22Rv1 (cell line): ENCODE measurements at regions not wholly inside any gene's neighbourhood (a gene's known extent, or its start where the extent isn't known, plus 50 kb on each side); places are given as distances from the start of the nearest gene placed in this dataset.

Experiments
- H3K27ac ChIP-seq: fragments of 450-650 bp; 2 replicates; pipeline ENCODE4 v1.5.1; 2017
- CTCF ChIP-seq: fragments of 450-650 bp; IDR thresholded peaks from 2 replicates; pipeline ENCODE4 v1.5.1; 2017; ENCODE audit warnings: mild to moderate bottlenecking
- ZFX ChIP-seq: fragments of 450-650 bp; IDR thresholded peaks from 2 replicates; pipeline ENCODE4 v1.6.1; 2017; ENCODE audit warnings: antibody characterized with exemption, borderline replicate concordance

- no peak for TF ChIP-seq ZFX
- no peak for TF ChIP-seq CTCF
- no peak overlapping the region for H3K27ac ChIP-seq
Observed at GRCh38 chr9:120230227-120230626, 349.7 kb downstream of the CDK5RAP2 start.

GRCh38 chr9:120221844-120222243 is 358.1 kb downstream of the CDK5RAP2 start:
- TF ChIP-seq CTCF (no peak), ZFX (no peak)

GRCh38 chr9:120214332-120214731 is 365.6 kb downstream of the CDK5RAP2 start:
- H3K27ac ChIP-seq, result no peak overlapping the region
- TF ChIP-seq ZFX (no peak), CTCF (no peak)

More at GRCh38 chr9:120221844-120222243, 358.1 kb downstream of the CDK5RAP2 start:
- H3K27ac ChIP-seq, result no peak overlapping the region

GRCh38 chr9:120212853-120213200 is 367.1 kb downstream of the CDK5RAP2 start:
- TF ChIP-seq CTCF, result no peak
- no peak for TF ChIP-seq ZFX
- H3K27ac ChIP-seq, result no peak overlapping the region

GRCh38 chr9:120212153-120212852 is 367.7 kb downstream of the CDK5RAP2 start:
- no peak for TF ChIP-seq CTCF
- no peak for TF ChIP-seq ZFX

GRCh38 chr9:120210274-120210673 is 369.7 kb downstream of the CDK5RAP2 start:
- H3K27ac ChIP-seq, result no peak overlapping the region
- TF ChIP-seq ZFX (no peak), CTCF (no peak)

More at GRCh38 chr9:120212153-120212852, 367.7 kb downstream of the CDK5RAP2 start:
- no peak overlapping the region for H3K27ac ChIP-seq

GRCh38 chr9:120202856-120203654 is 376.9 kb downstream of the CDK5RAP2 start:
- TF ChIP-seq ZFX, result no peak
- TF ChIP-seq CTCF, result no peak
- H3K27ac ChIP-seq, result no peak overlapping the region
